PC-9 (cell line): ENCODE measurements at regions not wholly inside any gene's neighbourhood (a gene's known extent, or its start where the extent isn't known, plus 50 kb on each side); places are given as distances from the start of the nearest gene placed in this dataset.
"Not testable (repeated sequence)": the region's sequence is repeated elsewhere in the genome, so short reads cannot be mapped to it uniquely, and the experiment has no call there.

ENCODE experiments used
- CTCF ChIP-seq: fragments of 200-600 bp; sonication (generic); conservative IDR thresholded peaks from 2 replicates; pipeline ENCODE4 v1.6.1; 2017; ENCODE audit warnings: mixed run types, antibody characterized with exemption, mild to moderate bottlenecking, moderate library complexity
- EZH2 ChIP-seq: fragments of 200-600 bp; sonication (generic); IDR thresholded peaks from 2 replicates; pipeline ENCODE4 v1.8.0; 2017; ENCODE audit warnings: antibody characterized with exemption, low read depth

DNA sequence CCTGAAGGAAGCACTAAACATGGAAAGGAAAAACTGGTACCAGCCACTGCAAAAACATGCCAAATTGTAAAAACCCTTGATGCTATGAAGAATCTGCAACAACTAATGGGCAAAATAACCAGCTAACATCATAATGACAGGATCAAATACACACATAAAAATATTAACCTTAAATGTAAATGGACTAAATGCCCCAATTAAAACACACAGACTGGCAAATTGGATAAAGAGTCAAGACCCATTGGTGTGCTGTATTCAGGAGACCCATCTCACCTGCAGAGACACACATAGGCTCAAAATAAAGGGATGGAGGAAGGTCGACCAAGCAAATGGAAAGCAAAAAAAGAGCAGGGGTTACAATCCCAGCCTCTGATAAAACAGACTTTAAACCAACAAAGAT, 87.7 kb upstream of the DNAJC1 start:
- not testable (repeated sequence) for TF ChIP-seq CTCF, EZH2
